Endothelial cell (in vitro differentiated cells): ENCODE measurements at regions not wholly inside any gene's neighbourhood (a gene's known extent, or its start where the extent isn't known, plus 50 kb on each side); places are given as distances from the start of the nearest gene placed in this dataset.

Experiments used
- DNase-seq: peaks from one replicate; pipeline ENCODE4 v3.0.0; 2021; ENCODE audit warnings: low spot score
- H3K27ac Mint-ChIP-seq: one replicate; pipeline ENCODE4 v1.8.0; 2021; ENCODE audit warnings: mixed read lengths, inconsistent platforms; ENCODE audit not compliant: unreplicated experiment
- H3K27me3 Mint-ChIP-seq: one replicate; pipeline ENCODE4 v1.8.0; 2021; ENCODE audit warnings: mild to moderate bottlenecking, moderate library complexity, mixed read lengths, inconsistent platforms; ENCODE audit not compliant: unreplicated experiment
- H3K36me3 Mint-ChIP-seq: one replicate; pipeline ENCODE4 v1.8.0; 2021; ENCODE audit warnings: mild to moderate bottlenecking, low read depth, mixed read lengths, inconsistent platforms; ENCODE audit not compliant: unreplicated experiment
- H3K4me1 Mint-ChIP-seq: one replicate; pipeline ENCODE4 v1.8.0; 2021; ENCODE audit warnings: mild to moderate bottlenecking, mixed read lengths, inconsistent platforms; ENCODE audit not compliant: unreplicated experiment
- H3K4me3 Mint-ChIP-seq: one replicate; pipeline ENCODE4 v1.8.0; 2021; ENCODE audit warnings: mild to moderate bottlenecking, mixed read lengths, inconsistent platforms; ENCODE audit not compliant: unreplicated experiment
- H3K9me3 Mint-ChIP-seq: one replicate; pipeline ENCODE4 v1.8.0; 2021; ENCODE audit warnings: mixed read lengths, inconsistent platforms; ENCODE audit not compliant: unreplicated experiment
- TF ChIP-seq, protein P1 (sequence below): fragments of 200-600 bp; sonication (generic); IDR thresholded peaks from one replicate; pipeline ENCODE4 v1.5.0; 2021; ENCODE audit warnings: antibody characterized with exemption; ENCODE audit not compliant: unreplicated experiment

DNA sequence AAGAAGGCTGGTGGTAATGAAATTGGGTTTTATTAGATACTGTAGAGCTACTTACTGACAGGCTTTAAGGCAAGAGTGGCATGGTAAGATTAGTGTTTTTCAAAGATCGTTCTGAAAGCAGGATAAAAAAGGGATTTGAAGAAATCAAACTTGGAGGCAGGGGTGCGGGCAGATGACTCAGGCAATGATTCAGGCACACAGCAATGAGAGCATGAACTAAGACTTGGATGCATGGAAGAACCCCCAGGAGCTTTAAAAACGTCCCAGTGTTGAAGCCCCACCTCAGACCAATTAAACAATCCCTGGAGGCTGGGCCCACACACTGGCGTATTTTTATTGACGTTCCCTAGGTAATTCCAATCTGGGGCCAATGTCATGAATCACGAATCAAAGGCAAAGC is 102.5 kb downstream of the SREK1 start:
- no peaks in the 10 kb centered on the region for H3K9me3 Mint-ChIP-seq
- peaks cover 2% of the 10 kb centered on the region for H3K27me3 Mint-ChIP-seq
- H3K27ac Mint-ChIP-seq: no peak overlapping the region
- H3K4me1 Mint-ChIP-seq: no peaks in the 10 kb centered on the region
- no peak overlapping the region for H3K4me3 Mint-ChIP-seq
- H3K36me3 Mint-ChIP-seq: no peaks in the 10 kb centered on the region
- DNase-seq: no peak
- TF ChIP-seq, protein P1, sequence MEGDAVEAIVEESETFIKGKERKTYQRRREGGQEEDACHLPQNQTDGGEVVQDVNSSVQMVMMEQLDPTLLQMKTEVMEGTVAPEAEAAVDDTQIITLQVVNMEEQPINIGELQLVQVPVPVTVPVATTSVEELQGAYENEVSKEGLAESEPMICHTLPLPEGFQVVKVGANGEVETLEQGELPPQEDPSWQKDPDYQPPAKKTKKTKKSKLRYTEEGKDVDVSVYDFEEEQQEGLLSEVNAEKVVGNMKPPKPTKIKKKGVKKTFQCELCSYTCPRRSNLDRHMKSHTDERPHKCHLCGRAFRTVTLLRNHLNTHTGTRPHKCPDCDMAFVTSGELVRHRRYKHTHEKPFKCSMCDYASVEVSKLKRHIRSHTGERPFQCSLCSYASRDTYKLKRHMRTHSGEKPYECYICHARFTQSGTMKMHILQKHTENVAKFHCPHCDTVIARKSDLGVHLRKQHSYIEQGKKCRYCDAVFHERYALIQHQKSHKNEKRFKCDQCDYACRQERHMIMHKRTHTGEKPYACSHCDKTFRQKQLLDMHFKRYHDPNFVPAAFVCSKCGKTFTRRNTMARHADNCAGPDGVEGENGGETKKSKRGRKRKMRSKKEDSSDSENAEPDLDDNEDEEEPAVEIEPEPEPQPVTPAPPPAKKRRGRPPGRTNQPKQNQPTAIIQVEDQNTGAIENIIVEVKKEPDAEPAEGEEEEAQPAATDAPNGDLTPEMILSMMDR: no peak

DNA sequence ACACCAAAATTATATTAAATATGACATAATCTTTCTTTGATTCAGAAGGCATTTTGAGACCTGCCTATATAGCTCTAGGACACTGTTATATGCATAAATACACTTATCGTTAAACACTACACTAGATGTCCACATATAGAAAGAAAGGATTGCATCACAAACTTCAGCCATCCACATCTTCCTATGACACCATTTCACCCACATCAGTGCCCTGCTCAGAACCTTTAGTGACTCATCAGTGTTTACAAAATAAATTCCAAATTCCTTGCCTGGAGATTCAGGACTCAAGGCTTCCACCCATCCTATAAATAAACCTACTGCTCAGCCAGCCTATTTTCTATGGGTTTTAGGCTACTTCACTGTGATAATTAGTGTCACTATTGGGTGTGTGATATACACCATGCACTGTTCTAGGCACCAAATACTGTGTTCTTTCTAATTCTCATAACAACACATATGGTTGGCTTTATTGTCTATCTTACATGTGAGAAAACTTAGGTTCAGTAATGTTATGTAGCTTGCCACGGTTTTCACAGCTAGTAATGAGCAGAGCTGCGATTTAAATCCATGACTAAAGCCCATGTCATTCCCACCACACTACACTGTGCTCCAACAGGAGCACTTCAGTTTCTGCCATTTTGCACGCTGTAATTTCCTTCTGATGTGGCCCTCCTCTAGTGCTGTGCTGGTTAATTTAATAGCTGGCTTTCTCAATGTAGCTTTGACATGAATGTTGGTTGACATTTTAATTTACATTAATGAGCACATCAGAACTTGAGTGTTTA is 103.3 kb downstream of the SREK1 start:
- H3K27ac Mint-ChIP-seq: no peak overlapping the region
- no peak for DNase-seq

DNA sequence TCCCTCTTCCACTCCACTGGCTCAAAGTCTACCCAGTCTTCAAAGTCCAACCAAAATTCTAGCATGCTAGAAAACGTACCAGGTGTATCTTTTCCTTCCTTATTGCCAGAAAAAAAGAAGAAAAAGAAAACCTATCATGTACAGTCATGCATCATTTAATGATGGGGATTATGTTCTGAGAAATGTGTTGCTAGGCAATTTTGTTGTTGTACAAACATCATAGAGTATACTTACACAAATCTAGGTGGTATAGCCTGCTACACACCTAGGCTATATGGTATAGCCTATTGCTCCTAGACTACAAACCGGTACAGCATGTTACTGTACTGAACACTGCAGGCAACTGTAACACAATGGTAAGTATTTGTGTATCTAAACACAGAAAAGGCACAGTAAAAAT is 104.8 kb downstream of the SREK1 start:
- Mint-ChIP-seq H3K27me3 (no peaks in the 10 kb centered on the region), H3K4me1 (peaks cover 6% of the 10 kb centered on the region), H3K36me3 (no peaks in the 10 kb centered on the region), H3K9me3 (no peaks in the 10 kb centered on the region), H3K27ac (no peak overlapping the region), H3K4me3 (no peak overlapping the region)
- DNase-seq: no peak
- TF ChIP-seq, protein P1: no peak

More for the DNA sequence above, 103.3 kb downstream of the SREK1 start:
- TF ChIP-seq, protein P1: no peak
- Mint-ChIP-seq H3K9me3 (no peaks in the 10 kb centered on the region), H3K4me3 (no peak overlapping the region), H3K4me1 (no peaks in the 10 kb centered on the region), H3K36me3 (no peaks in the 10 kb centered on the region), H3K27me3 (no peaks in the 10 kb centered on the region)

DNA sequence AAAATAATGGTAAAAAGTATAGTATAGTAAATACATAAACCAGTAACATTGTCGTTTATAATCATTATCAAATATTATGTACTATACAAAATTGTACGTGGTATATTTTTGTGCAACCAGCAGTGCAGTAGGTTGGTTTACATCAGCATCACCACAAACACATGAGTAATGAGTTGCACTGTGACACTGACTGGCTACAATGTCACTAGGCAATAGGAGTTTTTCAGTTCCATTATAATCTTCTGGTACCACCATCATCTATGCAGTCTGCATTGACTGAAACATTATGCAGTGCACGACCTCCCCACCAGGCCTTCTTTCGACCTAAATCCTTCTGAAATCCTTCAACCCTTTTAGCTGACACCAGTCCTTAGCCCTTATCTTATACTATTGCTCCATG is 105.8 kb downstream of the SREK1 start:
- Mint-ChIP-seq H3K27ac (no peak overlapping the region), H3K36me3 (no peaks in the 10 kb centered on the region), H3K4me1 (peaks cover 6% of the 10 kb centered on the region), H3K9me3 (no peaks in the 10 kb centered on the region), H3K4me3 (no peak overlapping the region), H3K27me3 (no peaks in the 10 kb centered on the region)
- TF ChIP-seq, protein P1: no peak
- DNase-seq: no peak

DNA sequence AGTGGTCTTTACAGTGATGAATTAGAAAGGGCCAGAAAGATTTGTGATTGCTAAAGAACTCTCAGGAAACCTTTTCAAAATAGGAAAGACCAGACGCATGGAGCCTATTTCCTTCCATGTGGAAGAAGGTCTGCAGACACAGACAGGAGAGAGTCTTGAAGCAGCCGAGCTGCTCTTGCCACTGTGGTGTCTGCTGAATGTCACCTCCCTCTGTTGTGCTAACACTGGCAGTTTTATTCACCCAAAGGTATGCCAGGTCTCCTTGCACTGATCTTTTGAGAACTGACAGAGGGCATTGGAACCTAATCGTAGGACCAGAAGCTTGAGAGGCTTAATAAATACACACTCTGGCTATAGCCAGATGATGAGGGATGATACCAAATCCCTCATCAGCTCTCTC is 108.7 kb downstream of the SREK1 start:
- H3K4me3 Mint-ChIP-seq: no peak overlapping the region
- no peak for DNase-seq

More for the DNA sequence above, 108.7 kb downstream of the SREK1 start:
- Mint-ChIP-seq H3K9me3 (no peaks in the 10 kb centered on the region), H3K4me1 (peaks cover 6% of the 10 kb centered on the region), H3K27ac (no peak overlapping the region), H3K27me3 (no peaks in the 10 kb centered on the region), H3K36me3 (no peaks in the 10 kb centered on the region)
- TF ChIP-seq, protein P1: no peak
